Gastroesophageal sphincter (tissue), 3 donors: ENCODE measurements at regions not wholly inside any gene's neighbourhood (a gene's known extent, or its start where the extent isn't known, plus 50 kb on each side); places are given as distances from the start of the nearest gene placed in this dataset.

ENCODE experiments used
- CTCF ChIP-seq, 4 experiments: fragments of 200-600 bp in 2 of 4; fragments of 450-650 bp in 2 of 4; sonication (generic) in 1 of 4; IDR thresholded peaks; one replicate each; pipeline ENCODE4 v1.5.1; 2017 to 2019; ENCODE audit warnings: antibody characterized with exemption in 4 of 4, mild to moderate bottlenecking in 2 of 4, moderate library complexity in 2 of 4
- POLR2A ChIP-seq, 2 donors: fragments of 450-650 bp; IDR thresholded peaks; one replicate each; pipeline ENCODE4 v1.6.1; 2017; ENCODE audit warnings: antibody characterized with exemption in 2 of 2, mild to moderate bottlenecking in 2 of 2, moderate library complexity in 1 of 2

DNA sequence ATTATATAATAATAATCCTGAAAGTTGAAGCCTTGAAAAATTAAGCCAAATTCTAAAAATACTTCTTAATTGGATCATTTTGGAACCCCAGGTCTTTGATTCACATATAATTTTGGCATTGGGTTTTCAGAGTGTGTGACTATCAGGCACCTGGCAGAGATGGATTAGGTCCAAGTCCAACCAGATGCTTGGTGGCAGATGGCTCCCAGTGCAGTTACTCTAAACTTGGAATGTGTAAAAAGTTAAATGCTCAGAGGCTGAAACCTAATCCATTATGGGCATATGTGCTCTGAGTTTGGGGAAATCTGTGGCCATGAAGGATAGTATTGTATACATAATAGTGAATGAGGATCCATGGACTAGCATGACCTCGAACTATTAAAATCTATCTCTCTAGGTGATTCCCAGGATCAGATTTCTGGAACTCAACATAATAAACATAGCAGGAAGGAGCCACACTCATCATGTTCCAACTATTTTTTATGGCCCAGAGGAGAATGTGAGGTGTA, 333.0 kb downstream of the RPRM start:
- no peak for TF ChIP-seq CTCF (IDR thresholded peaks at IDR 0.05)
- no peak for TF ChIP-seq POLR2A (IDR thresholded peaks at IDR 0.05)
